SJSA1 (cell line): ENCODE measurements at regions not wholly inside any gene's neighbourhood (a gene's known extent, or its start where the extent isn't known, plus 50 kb on each side); places are given as distances from the start of the nearest gene placed in this dataset.
A peak's percentile ranks its signal among the peaks of the same experiment; 100 is the strongest.
"Not testable (repeated sequence)": the region's sequence is repeated elsewhere in the genome, so short reads cannot be mapped to it uniquely, and the experiment has no call there.

ENCODE experiments used
- DNase-seq, 2 experiments: peaks; one replicate each; pipeline ENCODE4 v3.0.0-alpha.2; 2015 to 2020; ENCODE audit warnings: low spot score in 2 of 2, low read depth in 1 of 2
- H3K27ac ChIP-seq: fragments of 250-450 bp; sonication (Bioruptor Pico); 2 replicates; pipeline ENCODE4 v1.5.1; 2020; ENCODE audit warnings: mild to moderate bottlenecking, moderate library complexity
- H3K27me3 ChIP-seq: fragments of 250-450 bp; sonication (Bioruptor Pico); replicated peaks from 2 replicates; pipeline ENCODE4 v1.5.1; 2020; ENCODE audit warnings: mild to moderate bottlenecking, moderate library complexity
- H3K36me3 ChIP-seq: fragments of 250-450 bp; sonication (Bioruptor Pico); 2 replicates; pipeline ENCODE4 v1.5.1; 2020; ENCODE audit warnings: mild to moderate bottlenecking
- H3K4me1 ChIP-seq: fragments of 250-450 bp; sonication (Bioruptor Pico); replicated peaks from 2 replicates; pipeline ENCODE4 v1.6.1; 2021; ENCODE audit warnings: mild to moderate bottlenecking
- H3K4me3 ChIP-seq: fragments of 250-450 bp; sonication (Bioruptor Pico); 2 replicates; pipeline ENCODE4 v1.5.1; 2020; ENCODE audit warnings: mild to moderate bottlenecking
- H3K9me3 ChIP-seq: fragments of 250-450 bp; sonication (Bioruptor Pico); replicated peaks from 2 replicates; pipeline ENCODE4 v1.5.1; 2020; ENCODE audit warnings: mild to moderate bottlenecking

- H3K4me1 ChIP-seq = peaks cover 10% of the 10 kb centered on the region
- no peak for DNase-seq
- no peaks in the 10 kb centered on the region for H3K36me3 ChIP-seq
- no peak overlapping the region for H3K4me3 ChIP-seq
- no peaks in the 10 kb centered on the region for H3K27me3 ChIP-seq
- H3K9me3 ChIP-seq = no peaks in the 10 kb centered on the region
- no peak overlapping the region for H3K27ac ChIP-seq
Observed at GRCh38 chr2:118431997-118432396, 343.7 kb downstream of the INSIG2 start.

DNA sequence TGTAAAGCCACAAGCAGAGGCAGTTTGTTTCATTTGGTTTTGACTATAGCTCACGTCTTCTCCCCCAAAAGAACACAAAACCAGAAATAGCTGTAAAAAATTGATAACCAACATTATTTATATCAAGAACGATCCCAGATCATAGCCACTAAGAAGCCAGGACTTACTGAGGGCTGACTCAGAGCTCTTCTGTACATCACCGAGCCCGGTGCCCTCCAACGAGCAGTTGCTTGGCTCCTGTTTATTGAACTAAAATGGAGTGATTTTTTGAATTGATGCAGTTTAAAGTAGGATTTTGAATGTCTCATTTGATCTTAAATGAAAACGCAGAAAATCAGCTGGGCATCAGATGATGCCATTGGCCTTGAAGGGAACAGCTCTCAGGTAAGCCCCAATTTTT is 343.3 kb downstream of the INSIG2 start:
- no peaks in the 10 kb centered on the region for H3K9me3 ChIP-seq
- no peaks in the 10 kb centered on the region for H3K36me3 ChIP-seq
- DNase-seq = no peak
- no peak overlapping the region for H3K4me3 ChIP-seq
- no peak overlapping the region for H3K27ac ChIP-seq
- H3K4me1 ChIP-seq = peaks cover 10% of the 10 kb centered on the region
- H3K27me3 ChIP-seq = no peaks in the 10 kb centered on the region

GRCh38 chr2:118431165-118431517 is 342.9 kb downstream of the INSIG2 start:
- no peaks in the 10 kb centered on the region for H3K36me3 ChIP-seq
- H3K27ac ChIP-seq = no peak overlapping the region
- H3K27me3 ChIP-seq = no peaks in the 10 kb centered on the region
- H3K9me3 ChIP-seq = no peaks in the 10 kb centered on the region
- no peak overlapping the region for H3K4me3 ChIP-seq
- peaks cover 10% of the 10 kb centered on the region for H3K4me1 ChIP-seq
- no peak for DNase-seq

GRCh38 chr2:118430510-118431164 is 342.4 kb downstream of the INSIG2 start:
- peak in 1 of 2 experiments; percentile 15 for DNase-seq
- H3K27ac ChIP-seq = 0 out of 2 replicates have a peak overlapping the region, but pooled peaks have one; percentile 2
- H3K4me1 ChIP-seq = peaks cover 10% of the 10 kb centered on the region
- no peaks in the 10 kb centered on the region for H3K9me3 ChIP-seq
- no peak overlapping the region for H3K4me3 ChIP-seq
- no peaks in the 10 kb centered on the region for H3K27me3 ChIP-seq
- no peaks in the 10 kb centered on the region for H3K36me3 ChIP-seq

GRCh38 chr2:118425191-118425590 is 336.9 kb downstream of the INSIG2 start:
- Histone ChIP-seq H3K4me3 (no peak overlapping the region), H3K4me1 (no peaks in the 10 kb centered on the region; the same call in 1 of the 2 replicates), H3K27me3 (no peaks in the 10 kb centered on the region), H3K27ac (no peak overlapping the region), H3K9me3 (peaks cover 5% of the 10 kb centered on the region; the same call in 1 of the 2 replicates), H3K36me3 (no peaks in the 10 kb centered on the region)
- DNase-seq = no peak

GRCh38 chr2:118423776-118424175 is 335.5 kb downstream of the INSIG2 start:
- H3K27me3 ChIP-seq = no peaks in the 10 kb centered on the region
- H3K36me3 ChIP-seq = no peaks in the 10 kb centered on the region
- no peak overlapping the region for H3K27ac ChIP-seq
- peaks cover 5% of the 10 kb centered on the region; the same call in 1 of the 2 replicates for H3K9me3 ChIP-seq
- no peak for DNase-seq
- no peaks in the 10 kb centered on the region for H3K4me1 ChIP-seq
- no peak overlapping the region for H3K4me3 ChIP-seq

GRCh38 chr2:118421648-118422047 is 333.4 kb downstream of the INSIG2 start:
- Histone ChIP-seq H3K4me1 (no peaks in the 10 kb centered on the region), H3K27ac (no peak overlapping the region), H3K9me3 (peaks cover 5% of the 10 kb centered on the region; the same call in 1 of the 2 replicates), H3K36me3 (no peaks in the 10 kb centered on the region), H3K4me3 (no peak overlapping the region), H3K27me3 (no peaks in the 10 kb centered on the region)
- DNase-seq = no peak

GRCh38 chr2:118417406-118418120 is 329.3 kb downstream of the INSIG2 start:
- no peak for DNase-seq
- no peaks in the 10 kb centered on the region for H3K36me3 ChIP-seq
- no peak overlapping the region for H3K27ac ChIP-seq
- H3K4me1 ChIP-seq = no peaks in the 10 kb centered on the region
- H3K27me3 ChIP-seq = no peaks in the 10 kb centered on the region
- H3K9me3 ChIP-seq = peaks cover 5% of the 10 kb centered on the region; the same call in 1 of the 2 replicates
- no peak overlapping the region for H3K4me3 ChIP-seq

GRCh38 chr2:118415186-118415585 is 326.9 kb downstream of the INSIG2 start:
- not testable (repeated sequence) for H3K9me3 ChIP-seq, H3K27me3 ChIP-seq, H3K27ac ChIP-seq, H3K4me1 ChIP-seq, DNase-seq, H3K36me3 ChIP-seq, H3K4me3 ChIP-seq

GRCh38 chr2:118403658-118404451 is 315.6 kb downstream of the INSIG2 start:
- H3K4me3 ChIP-seq = no peak overlapping the region
- no peak overlapping the region for H3K27ac ChIP-seq
- H3K27me3 ChIP-seq = no peaks in the 10 kb centered on the region
- DNase-seq = no peak
- no peaks in the 10 kb centered on the region for H3K36me3 ChIP-seq
- H3K4me1 ChIP-seq = no peaks in the 10 kb centered on the region
- H3K9me3 ChIP-seq = no peaks in the 10 kb centered on the region

- Histone ChIP-seq H3K36me3 (no peaks in the 10 kb centered on the region), H3K4me3 (no peak overlapping the region), H3K4me1 (peaks cover 26% of the 10 kb centered on the region), H3K9me3 (no peaks in the 10 kb centered on the region), H3K27me3 (no peaks in the 10 kb centered on the region), H3K27ac (peak overlapping the region; percentile 72)
- DNase-seq = no peak
Observed at GRCh38 chr2:118388771-118389170, 300.5 kb downstream of the INSIG2 start.

DNA sequence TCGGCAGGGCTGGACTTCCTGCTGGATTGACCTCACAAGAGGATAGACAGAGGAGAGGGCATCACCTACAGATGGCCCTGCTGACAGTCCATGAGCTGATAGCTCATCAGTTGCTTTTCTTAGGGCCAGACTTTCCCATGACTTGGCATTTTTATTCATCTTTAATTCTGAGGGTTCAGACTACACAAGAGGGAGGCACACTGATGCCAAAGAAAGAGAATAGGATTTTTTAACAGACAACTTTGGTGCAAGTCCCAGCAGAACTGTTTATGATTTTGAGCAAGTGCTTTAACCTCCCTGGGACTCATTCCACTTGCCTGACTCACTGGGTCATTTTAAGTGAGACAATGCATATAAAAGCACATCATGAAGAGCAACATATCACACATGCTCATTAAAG is 299.2 kb downstream of the INSIG2 start:
- H3K27me3 ChIP-seq = no peaks in the 10 kb centered on the region
- no peak overlapping the region for H3K4me3 ChIP-seq
- H3K9me3 ChIP-seq = no peaks in the 10 kb centered on the region
- H3K27ac ChIP-seq = peak overlapping the region; percentile 72
- peak; percentile 62 to 76 for DNase-seq
- peaks cover 26% of the 10 kb centered on the region for H3K4me1 ChIP-seq
- no peaks in the 10 kb centered on the region for H3K36me3 ChIP-seq

GRCh38 chr2:118386641-118387302 is 298.5 kb downstream of the INSIG2 start:
- H3K27ac ChIP-seq = peak overlapping the region; percentile 72
- no peaks in the 10 kb centered on the region for H3K9me3 ChIP-seq
- no peaks in the 10 kb centered on the region for H3K27me3 ChIP-seq
- no peak overlapping the region for H3K4me3 ChIP-seq
- H3K36me3 ChIP-seq = no peaks in the 10 kb centered on the region
- H3K4me1 ChIP-seq = peaks cover 26% of the 10 kb centered on the region
- peak; percentile 43 to 53 for DNase-seq
